B cell (primary cell): ENCODE measurements at regions not wholly inside any gene's neighbourhood (a gene's known extent, or its start where the extent isn't known, plus 50 kb on each side); places are given as distances from the start of the nearest gene placed in this dataset.

Experiments used
- CTCF ChIP-seq: fragments of 200-600 bp; IDR thresholded peaks from one replicate; pipeline ENCODE4 v1.8.0; 2022; ENCODE audit warnings: antibody characterized with exemption, mild to moderate bottlenecking
- EZH2 ChIP-seq: IDR thresholded peaks from 2 replicates; pipeline ENCODE4 v1.6.1; 2012; ENCODE audit warnings: borderline replicate concordance, low read depth, mild to moderate bottlenecking, moderate library complexity, low read length; ENCODE audit not compliant: insufficient read depth, poor library complexity, severe bottlenecking

- TF ChIP-seq CTCF, result no peak
- TF ChIP-seq EZH2, result no peak
Observed at GRCh38 chr6:23293653-23294052, 724.3 kb downstream of the HDGFL1 start.
